ENCODE measurements at regions not wholly inside any gene's neighbourhood (a gene's known extent, or its start where the extent isn't known, plus 50 kb on each side); places are given as distances from the start of the nearest gene placed in this dataset.
"Not testable (repeated sequence)": the region's sequence is repeated elsewhere in the genome, so short reads cannot be mapped to it uniquely, and the experiment has no call there.

GRCh38 chr10:44177610-44178009 lies 207.3 kb downstream of the CXCL12 start:
- DNase-seq: no peak

DNA sequence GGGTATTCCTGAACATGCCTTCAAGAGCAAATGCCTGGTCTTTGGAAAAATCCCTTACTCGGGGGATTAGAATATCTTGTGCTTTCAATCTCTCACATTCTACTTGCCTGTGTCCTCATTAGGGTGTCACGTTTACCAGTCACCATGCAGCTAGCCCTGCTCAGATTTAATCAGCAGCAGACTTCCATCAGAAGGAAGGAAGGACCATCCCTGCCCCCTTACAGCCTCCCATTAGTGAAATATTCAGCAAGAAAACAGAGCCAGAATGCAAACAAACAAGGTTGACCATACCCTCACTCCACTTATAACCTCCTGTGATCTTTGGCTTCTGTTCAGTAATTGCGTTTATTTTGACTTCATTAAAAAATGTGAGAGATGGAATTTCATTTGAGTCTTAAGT lies 208.6 kb downstream of the CXCL12 start:
- DNase-seq: no peak

GRCh38 chr10:44173608-44173894 lies 211.3 kb downstream of the CXCL12 start:
- DNase-seq: no peak

- DNase-seq: no peak
Observed at GRCh38 chr10:44172883-44173607, 211.9 kb downstream of the CXCL12 start.

DNA sequence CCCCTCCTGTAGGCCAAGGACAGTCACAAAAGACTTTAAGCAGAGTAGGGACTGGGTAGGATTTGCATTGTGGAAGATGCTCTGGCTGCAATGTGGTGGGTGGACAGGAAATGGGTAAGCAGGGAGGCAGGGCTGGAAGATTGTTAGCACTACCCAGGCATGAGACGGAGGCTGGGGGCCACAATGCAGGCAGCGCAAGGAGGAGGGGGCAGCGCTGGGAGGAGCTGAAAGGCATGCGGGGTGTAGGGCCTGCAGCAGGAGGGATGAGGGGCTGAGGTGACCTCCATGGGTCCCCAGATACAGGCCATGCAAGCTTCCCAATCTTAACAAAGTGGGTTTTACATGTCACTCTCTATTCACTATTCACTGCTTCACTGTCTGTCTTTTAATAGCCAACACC lies 213.1 kb downstream of the CXCL12 start:
- DNase-seq: no peak

- DNase-seq: no peak
Observed at GRCh38 chr10:44168478-44168877, 216.4 kb downstream of the CXCL12 start.

DNA sequence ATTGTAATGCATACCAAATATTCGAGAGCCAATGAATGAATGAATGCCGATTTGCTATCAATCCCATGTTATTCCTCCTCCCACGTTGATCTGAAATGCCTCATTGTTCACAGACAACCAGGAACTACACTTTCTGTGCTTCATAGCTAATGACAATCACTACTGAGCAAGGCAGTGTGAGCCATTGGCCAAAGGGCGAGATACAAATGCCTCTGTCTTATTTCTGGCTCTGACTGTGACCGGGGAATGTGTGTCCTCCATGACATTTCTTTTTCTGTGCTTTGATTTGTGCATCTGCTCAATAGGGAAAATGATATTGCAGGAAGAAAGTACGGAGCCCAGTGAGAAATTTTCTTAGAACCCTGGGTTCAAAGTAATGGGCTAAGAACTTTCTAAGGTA lies 217.1 kb downstream of the CXCL12 start:
- DNase-seq: no peak

DNA sequence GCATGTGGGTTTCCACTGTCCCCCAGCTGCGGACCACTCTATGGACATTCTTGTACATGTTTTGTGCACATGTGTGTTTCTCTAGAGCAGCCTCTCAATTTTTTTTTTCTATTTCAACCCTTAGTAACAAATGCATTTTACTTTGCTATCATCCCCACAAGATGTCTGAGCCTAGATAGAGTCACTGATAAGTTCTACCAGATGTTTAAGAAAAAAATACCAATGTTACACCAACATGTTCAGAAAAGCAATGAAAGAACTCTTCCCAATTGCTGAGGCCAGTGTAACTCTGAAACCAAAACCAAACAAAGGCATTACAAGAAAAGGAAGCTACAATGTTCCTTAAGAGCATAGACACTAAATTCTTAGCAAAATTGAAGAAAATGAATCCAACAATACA lies 218.5 kb downstream of the CXCL12 start:
- no peak for DNase-seq

DNA sequence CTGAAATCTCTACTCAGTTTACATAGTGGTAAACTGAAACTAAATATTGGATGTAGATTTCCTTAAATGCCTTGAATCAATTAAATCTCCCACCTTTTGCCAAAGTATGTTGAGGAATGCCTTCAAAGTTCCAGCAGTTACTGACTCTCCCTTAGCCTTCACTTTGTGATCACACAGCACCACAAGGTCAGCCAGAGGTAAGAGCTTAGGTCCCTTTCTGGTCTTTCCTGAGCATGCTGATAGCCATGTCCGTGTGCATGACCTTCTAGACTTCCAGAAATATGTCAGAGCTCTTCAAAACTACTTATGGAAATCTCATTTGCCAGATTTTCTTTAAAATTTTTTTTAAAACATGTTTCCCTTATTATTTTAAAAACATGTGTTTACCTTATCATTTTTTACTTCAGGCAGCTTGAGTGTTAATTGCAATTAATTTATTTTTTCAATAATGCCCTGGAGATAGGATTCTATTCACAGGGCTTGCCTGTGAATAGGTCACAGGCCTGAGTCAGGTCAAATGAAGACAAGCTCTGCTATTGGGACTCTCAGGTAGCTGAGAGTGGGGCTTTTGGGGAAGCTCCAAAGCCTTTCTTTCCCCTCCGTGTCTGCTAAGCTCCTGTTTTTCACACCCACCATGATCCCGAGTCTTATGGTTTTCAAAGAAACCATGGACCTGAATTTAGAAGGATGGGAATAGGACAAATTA lies 220.5 kb downstream of the CXCL12 start:
- DNase-seq: no peak

- DNase-seq: no peak
Observed at GRCh38 chr10:44161184-44161583, 223.7 kb downstream of the CXCL12 start.

DNA sequence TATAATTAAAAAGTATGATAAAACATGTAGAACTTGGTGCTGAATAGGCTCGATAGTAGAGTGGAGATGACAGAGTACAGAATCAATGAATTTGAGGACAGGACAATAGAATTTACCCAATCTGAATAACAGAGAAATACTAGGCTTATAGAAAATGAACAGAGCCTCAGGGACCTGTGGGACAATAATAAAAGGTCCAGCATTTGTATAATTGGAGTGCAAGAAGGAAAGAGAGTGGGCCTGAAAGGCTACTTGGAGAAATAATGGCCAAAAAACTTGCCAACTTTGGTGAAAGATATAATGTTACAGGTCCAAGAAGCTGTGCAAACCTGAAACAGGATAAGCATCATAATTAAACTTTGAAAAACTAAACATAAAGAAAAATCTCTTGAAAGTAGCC lies 227.3 kb downstream of the CXCL12 start:
- no peak for DNase-seq

GRCh38 chr10:44154956-44155355 lies 229.9 kb downstream of the CXCL12 start:
- no peak for DNase-seq

- DNase-seq: no peak
Observed at GRCh38 chr10:44153918-44154670, 230.8 kb downstream of the CXCL12 start.

DNA sequence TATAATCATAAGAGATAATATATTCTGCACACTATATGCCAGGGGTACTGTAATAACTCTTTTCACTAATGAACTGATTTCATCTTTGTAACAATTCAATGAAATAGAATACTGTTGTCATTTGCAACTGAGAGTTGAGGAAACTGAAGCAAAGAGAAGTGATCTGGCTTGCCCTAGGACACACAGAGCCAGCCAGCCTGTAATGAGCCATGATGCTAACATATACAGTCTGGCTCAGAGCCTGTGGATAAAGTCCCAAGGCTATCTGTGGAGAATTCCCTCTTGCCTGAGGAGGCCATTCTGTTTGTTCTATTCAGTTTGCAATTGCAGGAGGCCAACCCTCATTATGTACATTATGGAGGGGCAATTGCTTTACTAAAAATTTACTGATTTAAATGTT lies 241.3 kb downstream of the CXCL12 start:
- DNase-seq: no peak

- DNase-seq: no peak
Observed at GRCh38 chr10:44132361-44133289, 252.3 kb downstream of the CXCL12 start.

- peak; percentile 14 for DNase-seq
Observed at GRCh38 chr10:44126291-44126717, 258.6 kb downstream of the CXCL12 start.

DNA sequence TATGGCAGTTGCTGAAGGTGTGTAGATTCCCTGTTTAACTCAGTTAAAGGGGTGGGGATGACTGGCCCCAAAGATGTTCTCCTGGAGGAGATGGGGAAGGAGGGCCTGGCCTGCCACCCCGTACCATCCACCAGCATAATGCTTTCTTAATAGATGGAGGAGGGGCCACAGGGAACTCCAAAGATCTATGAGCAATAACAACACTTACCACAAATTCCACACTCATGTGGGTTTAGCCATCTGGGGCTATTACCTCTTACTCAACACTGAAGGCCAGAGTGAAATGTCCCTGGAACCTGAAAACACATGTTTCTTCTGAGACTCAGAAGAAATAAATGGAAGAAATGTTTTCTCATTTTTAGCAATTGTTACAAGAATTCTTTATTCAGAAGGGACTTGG lies 259.0 kb downstream of the CXCL12 start:
- no peak for DNase-seq

DNA sequence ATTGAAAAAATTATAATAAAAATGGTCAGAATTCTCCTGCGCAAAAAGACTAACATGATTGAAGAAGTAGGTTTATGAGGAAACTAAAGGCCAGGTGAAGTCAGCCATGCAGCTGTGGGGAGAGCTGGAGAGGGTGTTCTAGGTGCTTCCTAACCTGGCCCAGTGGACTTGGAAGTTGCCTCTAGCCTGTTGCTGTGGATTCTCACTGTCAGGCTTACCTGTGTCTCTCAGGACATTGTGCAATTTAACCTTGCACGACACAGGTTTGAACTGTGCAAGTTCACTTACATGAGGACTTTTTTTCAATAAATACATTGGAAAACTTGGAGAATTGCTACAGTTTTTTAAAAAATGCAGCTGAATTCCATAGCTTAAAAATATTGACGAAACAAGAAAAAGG lies 266.4 kb downstream of the CXCL12 start:
- DNase-seq: no peak

DNA sequence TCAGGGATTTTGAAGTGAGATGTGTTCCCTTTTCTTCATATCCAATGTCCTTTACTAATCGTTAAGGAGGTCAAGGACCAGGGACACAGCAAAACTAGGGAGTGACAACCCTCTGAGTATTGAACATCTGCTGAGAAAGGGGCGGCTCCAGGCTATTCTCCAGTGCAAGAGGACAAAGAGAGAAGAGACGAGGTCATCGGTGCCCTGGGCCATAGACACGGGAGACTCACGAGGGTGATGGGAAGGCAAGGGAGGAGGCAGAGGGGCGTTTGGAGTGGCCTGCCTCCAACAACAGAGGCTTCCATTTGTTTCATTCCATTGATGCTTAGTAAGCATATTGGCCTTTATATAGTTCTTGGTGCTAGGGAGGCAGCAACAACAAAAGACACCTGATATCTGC lies 268.4 kb downstream of the CXCL12 start:
- DNase-seq: no peak

- DNase-seq: no peak
Observed at GRCh38 chr10:44115516-44115915, 269.4 kb downstream of the CXCL12 start.

DNA sequence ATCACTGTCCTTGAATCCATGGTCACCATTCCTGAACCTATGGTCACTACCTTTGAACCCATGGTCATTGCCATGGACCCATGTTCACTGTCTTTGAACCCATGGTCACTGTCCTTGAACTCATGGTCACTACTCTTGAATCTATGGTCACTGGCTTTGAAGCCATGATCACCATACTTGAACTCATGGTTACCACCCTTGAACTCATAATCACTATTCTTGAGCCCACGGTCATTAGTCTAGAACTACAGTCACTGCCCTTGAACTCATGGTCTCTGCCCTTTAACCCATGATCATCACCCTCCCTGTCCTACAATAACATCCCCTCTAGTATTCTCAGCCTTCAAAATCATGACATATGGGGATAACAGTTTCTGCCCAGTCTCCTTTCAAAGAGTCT lies 270.5 kb downstream of the CXCL12 start:
- DNase-seq: no peak

DNA sequence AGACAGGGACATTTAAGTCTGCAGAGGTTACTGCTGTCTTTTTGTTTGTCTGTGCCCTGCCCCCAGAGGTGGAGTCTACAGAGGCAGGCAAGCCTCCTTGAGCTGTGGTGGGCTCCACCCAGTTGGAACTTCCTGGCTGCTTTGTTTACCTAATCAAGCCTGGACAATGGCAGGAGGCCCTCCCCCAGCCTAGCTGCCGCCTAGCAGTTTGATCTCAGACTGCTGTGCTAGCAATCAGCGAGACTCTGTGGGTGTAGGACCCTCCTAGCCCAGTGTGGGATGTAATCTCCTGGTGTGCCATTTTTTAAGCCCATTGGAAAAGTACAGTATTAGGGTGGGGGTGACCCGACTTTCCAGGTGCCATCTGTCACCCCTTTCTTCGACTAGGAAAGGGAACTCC lies 272.6 kb downstream of the CXCL12 start:
- DNase-seq: not testable (repeated sequence)

Data from muscle of arm (tissue), 1 donor.